Pancreas (tissue), 10 donors: ENCODE measurements at regions not wholly inside any gene's neighbourhood (a gene's known extent, or its start where the extent isn't known, plus 50 kb on each side); places are given as distances from the start of the nearest gene placed in this dataset.
"Not testable (repeated sequence)": the region's sequence is repeated elsewhere in the genome, so short reads cannot be mapped to it uniquely, and the experiment has no call there.

Source experiments
- ATAC-seq, 4 donors: fragments of 200-7000 bp; cut with Tn5 transposase; one replicate each; pipeline versions ENCODE4 v1.8.0 to v1.9.1; 2020; ENCODE audit warnings: mild to moderate bottlenecking in 4 of 4, moderate library complexity in 4 of 4
- DNase-seq, 6 donors: peaks; one replicate each; pipeline ENCODE4 v3.0.0-alpha.2; 2020
- FAIRE-seq: peaks from 2 replicates; lab custom pipeline; 2012; peaks lifted over from hg19 to GRCh38; lab: Jason Lieb, UNC
- H3K27ac ChIP-seq, 4 donors: fragments of 200-600 bp; sonication (generic); 1 replicate in 3 of 4; 2 replicates in 1 of 4; pipeline versions ENCODE4 v1.5.0 to v1.8.0; 2020
- H3K27me3 ChIP-seq, 4 donors: fragments of 200-600 bp; one replicate each; pipeline ENCODE4 v1.8.0; 2021
- H3K36me3 ChIP-seq, 3 donors: fragments of 200-600 bp; sonication (generic) in 1 of 3; one replicate each; pipeline versions ENCODE4 v1.5.0 to v1.8.0; 2020 to 2021
- H3K4me1 ChIP-seq, 3 donors: fragments of 200-600 bp; one replicate each; pipeline ENCODE4 v1.8.0; 2021
- H3K4me3 ChIP-seq, 4 donors: fragments of 200-600 bp; sonication (generic) in 2 of 4; one replicate each; pipeline versions ENCODE4 v1.5.0 to v1.8.0; 2020 to 2021
- H3K9me3 ChIP-seq, 4 donors: fragments of 200-600 bp; one replicate each; pipeline ENCODE4 v1.8.0; 2021
- WGBS, 2 donors: extraction: QIAGEN DNeasy Blood & Tissue Kit; methylation state at CpG; one replicate each; pipeline ENCODE4 v1.1.7; 2013; 5-methylcytosine and 5-hydroxymethylcytosine counted together
- intact Hi-C, 3 donors: fragments of 100-400 bp; cut with DNase I; formaldehyde crosslinking; loops; one replicate each; pipeline versions ENCODE4 v1.11.1 to v1.14.2; 2022
- TF ChIP-seq, protein P1 (sequence below), 4 donors: fragments of 200-600 bp; sonication (generic) in 3 of 4; IDR thresholded peaks; one replicate each; pipeline versions ENCODE4 v1.5.0 to v1.8.0; 2021; ENCODE audit warnings: antibody characterized with exemption in 4 of 4
- donor health status: healthy with polysubstance abuse.
- donor health status: DM: no; HTN: no; CAD: no; lungs with moderate emphysema.
- donor health status: DM: no; HTN: no; CAD: no.
- donor health status: control.
- donor health status: control.
- donor health status: Bipolar disorder and iron deficiency.
- donor health status: DM: yes; HTN: yes; CAD: no.
- donor health status: DM: no; HTN: no; CAD: no.
- donor health status: DM: no; HTN: no; CAD: no.
- donor health status: DM: yes; HTN: yes; CAD: no.

DNA sequence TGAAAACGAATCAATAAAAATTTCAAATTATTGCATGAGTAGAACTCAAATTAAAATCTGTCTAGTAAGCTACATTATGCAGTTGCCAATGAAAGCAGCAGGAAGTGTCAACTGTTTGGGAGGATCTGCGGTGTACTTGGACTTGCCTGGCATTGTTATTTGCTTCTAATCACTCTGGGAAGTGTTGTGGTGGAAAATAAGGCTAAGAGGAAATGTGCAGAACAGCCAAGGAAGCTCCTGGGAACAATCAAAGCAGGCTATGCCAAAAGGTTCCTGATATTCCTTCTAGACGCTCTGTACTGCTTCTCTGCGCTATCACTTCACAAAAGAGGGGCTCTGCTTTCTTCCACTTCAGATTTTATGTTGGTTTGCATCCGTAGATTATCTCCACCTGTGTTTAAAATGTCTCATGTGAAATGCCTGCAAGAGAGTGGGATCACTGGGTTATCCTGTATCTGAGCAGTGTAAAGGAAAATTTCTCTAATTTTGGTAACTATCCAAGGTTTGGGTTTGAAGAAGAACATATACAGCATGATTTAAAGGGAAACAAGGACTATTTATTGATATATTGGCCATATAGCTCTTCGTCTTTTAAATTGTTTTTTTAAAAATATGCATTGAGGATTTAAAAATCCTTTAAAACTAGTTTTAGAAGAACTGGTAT, 182.7 kb upstream of the CSNK1A1L start:
- no peak overlapping the region for H3K4me3 ChIP-seq
- TF ChIP-seq, protein P1, sequence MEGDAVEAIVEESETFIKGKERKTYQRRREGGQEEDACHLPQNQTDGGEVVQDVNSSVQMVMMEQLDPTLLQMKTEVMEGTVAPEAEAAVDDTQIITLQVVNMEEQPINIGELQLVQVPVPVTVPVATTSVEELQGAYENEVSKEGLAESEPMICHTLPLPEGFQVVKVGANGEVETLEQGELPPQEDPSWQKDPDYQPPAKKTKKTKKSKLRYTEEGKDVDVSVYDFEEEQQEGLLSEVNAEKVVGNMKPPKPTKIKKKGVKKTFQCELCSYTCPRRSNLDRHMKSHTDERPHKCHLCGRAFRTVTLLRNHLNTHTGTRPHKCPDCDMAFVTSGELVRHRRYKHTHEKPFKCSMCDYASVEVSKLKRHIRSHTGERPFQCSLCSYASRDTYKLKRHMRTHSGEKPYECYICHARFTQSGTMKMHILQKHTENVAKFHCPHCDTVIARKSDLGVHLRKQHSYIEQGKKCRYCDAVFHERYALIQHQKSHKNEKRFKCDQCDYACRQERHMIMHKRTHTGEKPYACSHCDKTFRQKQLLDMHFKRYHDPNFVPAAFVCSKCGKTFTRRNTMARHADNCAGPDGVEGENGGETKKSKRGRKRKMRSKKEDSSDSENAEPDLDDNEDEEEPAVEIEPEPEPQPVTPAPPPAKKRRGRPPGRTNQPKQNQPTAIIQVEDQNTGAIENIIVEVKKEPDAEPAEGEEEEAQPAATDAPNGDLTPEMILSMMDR (IDR thresholded peaks at IDR 0.05), result no peak
- H3K27me3 ChIP-seq, result no peaks in the 10 kb centered on the region
- FAIRE-seq (no peak), ATAC-seq (no peak), DNase-seq (no peak)
- no peak overlapping the region for H3K27ac ChIP-seq
- no peaks in the 10 kb centered on the region for H3K9me3 ChIP-seq
- 49 to 56% methylated on average over 6 of the region's 6 CpGs for whole genome bisulfite sequencing, 2 donors
- H3K4me1 ChIP-seq, result no peaks in the 10 kb centered on the region
- H3K36me3 ChIP-seq, result no peaks in the 10 kb centered on the region
- intact Hi-C loops, result no loop called here

DNA sequence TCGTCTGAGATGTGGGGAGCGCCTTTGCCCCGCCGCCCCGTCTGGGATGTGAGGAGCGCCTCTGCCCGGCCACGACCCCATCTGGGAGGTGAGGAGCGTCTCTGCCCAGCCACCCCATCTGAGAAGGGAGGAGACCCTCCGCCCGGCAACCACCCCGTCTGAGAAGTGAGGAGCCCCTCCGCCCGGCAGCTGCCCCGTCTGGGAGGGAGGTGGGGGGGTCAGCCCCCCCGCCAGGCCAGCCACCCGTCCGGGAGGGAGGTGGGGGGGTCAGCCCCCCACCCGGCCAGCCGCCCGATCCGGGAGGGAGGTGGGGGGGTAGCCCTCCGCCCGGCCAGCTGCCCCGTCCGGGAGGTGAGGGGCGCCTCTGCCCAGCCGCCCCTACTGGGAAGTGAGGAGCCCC, 174.8 kb upstream of the CSNK1A1L start:
- H3K27ac ChIP-seq, FAIRE-seq, ATAC-seq, H3K4me1 ChIP-seq, H3K36me3 ChIP-seq, H3K4me3 ChIP-seq, intact Hi-C loops, H3K9me3 ChIP-seq, H3K27me3 ChIP-seq: not testable (repeated sequence)
- peak in 2 of 6 donors; percentile 14 to 55 for DNase-seq
- 90 to 100% methylated on average over 3 to 28 of the region's 28 CpGs for WGBS, 2 donors

DNA sequence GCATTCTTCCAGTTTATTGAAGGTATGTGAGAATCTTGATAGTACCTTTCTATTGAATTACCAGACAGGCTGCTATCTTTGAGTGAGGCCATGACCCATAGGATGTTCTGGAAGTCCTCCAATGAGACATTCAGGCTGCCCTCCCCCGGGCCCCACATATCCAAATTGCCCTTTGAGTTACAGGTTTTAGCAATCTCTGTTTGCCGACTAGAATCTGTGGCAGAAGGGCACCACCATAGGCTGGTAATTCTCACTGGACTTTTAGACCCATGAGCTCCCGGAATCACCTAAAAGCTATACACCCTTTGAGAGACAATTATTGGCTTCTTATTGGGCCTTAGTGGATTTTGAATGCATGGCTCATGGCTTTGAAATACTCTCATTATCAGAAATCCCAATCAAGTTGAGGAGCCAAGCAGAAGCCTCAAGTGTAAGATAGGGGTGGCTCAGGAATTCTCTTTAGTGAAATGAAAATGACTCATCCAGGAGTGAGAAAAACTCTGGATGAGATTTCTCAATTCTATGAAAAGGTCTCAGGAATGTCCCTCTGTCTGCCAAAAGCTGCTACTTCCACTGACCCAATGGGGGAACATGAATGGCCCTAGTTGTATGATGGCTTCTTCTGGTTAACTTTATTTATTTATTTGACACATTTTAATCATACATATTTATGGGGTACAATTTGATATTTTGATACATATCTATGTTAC, 172.1 kb upstream of the CSNK1A1L start:
- no peak overlapping the region for H3K4me3 ChIP-seq
- WGBS, 2 donors, result 47 to 54% methylated on average over 3 of the region's 3 CpGs
- intact Hi-C loops, result no loop called here
- no peak overlapping the region for H3K27ac ChIP-seq
- H3K4me1 ChIP-seq, result no peaks in the 10 kb centered on the region
- no peak for DNase-seq
- ATAC-seq, result no peak
- TF ChIP-seq, protein P1 (IDR thresholded peaks at IDR 0.05), result no peak
- no peaks in the 10 kb centered on the region for H3K27me3 ChIP-seq
- H3K9me3 ChIP-seq, result no peaks in the 10 kb centered on the region
- no peak for FAIRE-seq
- H3K36me3 ChIP-seq, result no peaks in the 10 kb centered on the region

DNA sequence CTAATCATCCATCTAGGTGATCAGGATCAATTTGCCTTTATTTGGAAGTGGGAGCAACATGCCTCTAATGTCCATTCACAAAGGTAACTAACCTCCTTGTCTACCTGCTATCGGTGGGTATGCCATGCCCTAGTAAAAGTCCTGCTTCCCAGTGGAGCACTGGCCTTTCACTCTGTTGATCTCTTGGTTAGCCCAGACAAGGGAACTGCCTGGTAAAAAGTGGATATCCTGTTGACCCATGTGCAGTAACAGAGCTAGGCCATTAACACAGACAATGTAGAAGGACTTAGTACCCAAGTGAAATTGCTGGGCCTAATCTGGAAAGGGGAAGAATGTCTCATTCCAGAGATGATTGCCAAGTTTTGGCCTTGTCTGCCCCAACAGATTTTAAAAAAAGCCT, 171.5 kb upstream of the CSNK1A1L start:
- no peak for FAIRE-seq
- Histone ChIP-seq H3K9me3 (no peaks in the 10 kb centered on the region), H3K27me3 (no peaks in the 10 kb centered on the region), H3K27ac (no peak overlapping the region), H3K4me3 (no peak overlapping the region), H3K36me3 (no peaks in the 10 kb centered on the region), H3K4me1 (no peaks in the 10 kb centered on the region)
- TF ChIP-seq, protein P1 (IDR thresholded peaks at IDR 0.05), result no peak
- intact Hi-C loops, result no loop called here
- ATAC-seq, result no peak
- DNase-seq, result no peak
- 86 to 93% methylated on average over 1 of the region's 1 CpG for WGBS, 2 donors

DNA sequence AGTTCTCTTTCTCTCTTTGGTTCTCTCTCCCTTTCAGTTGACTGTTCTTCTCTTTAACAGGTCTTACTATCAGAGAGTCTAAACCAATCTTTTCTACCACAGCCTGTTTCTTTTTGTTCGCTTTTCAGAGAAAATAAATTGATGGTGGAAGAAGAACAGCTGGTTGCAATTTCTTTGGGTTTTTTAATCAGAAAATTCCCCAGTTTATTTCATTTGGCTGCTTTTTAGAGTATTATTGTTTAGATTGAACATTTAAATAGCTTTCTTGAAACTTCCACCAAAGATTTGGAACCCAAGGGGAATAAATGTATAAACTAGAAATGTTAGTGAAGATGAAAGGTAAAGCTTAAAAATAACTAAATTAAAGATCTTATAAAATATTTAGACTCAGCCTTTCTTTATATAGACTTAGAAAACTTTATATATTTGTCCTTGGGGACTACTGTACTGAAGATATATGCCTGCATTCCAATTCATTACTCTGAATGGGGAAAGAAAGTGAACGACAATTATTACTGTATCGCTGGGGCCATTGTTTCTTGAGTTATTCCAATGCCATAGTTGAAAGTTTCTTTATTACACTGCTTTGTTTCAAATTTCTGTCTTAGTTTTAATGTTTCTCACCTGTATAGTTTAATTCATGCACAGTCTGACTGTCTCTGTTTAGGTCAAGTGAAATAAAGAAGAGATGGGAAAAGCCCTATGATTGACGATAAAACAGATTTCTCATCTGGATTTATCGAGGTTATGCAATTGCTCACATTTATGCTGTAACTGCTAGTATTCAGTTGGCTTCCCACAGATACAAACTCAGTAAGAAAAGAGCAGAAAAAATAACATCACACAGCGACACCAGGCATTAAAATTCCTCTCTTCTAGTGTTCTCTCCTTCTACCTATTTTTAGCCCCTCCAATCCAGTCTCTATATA, 169.4 kb upstream of the CSNK1A1L start:
- no peak for ATAC-seq
- TF ChIP-seq, protein P1 (IDR thresholded peaks at IDR 0.05), result no peak
- no peaks in the 10 kb centered on the region for H3K9me3 ChIP-seq
- no peak for FAIRE-seq
- 66 to 78% methylated on average over 6 of the region's 6 CpGs for WGBS, 2 donors
- no peaks in the 10 kb centered on the region for H3K36me3 ChIP-seq
- H3K27ac ChIP-seq, result no peak overlapping the region
- DNase-seq, result no peak
- H3K4me1 ChIP-seq, result no peaks in the 10 kb centered on the region
- no peaks in the 10 kb centered on the region for H3K27me3 ChIP-seq
- no peak overlapping the region for H3K4me3 ChIP-seq
- intact Hi-C loops, result no loop called here
